ENCODE measurements at regions not wholly inside any gene's neighbourhood (a gene's known extent, or its start where the extent isn't known, plus 50 kb on each side); places are given as distances from the start of the nearest gene placed in this dataset.

DNA sequence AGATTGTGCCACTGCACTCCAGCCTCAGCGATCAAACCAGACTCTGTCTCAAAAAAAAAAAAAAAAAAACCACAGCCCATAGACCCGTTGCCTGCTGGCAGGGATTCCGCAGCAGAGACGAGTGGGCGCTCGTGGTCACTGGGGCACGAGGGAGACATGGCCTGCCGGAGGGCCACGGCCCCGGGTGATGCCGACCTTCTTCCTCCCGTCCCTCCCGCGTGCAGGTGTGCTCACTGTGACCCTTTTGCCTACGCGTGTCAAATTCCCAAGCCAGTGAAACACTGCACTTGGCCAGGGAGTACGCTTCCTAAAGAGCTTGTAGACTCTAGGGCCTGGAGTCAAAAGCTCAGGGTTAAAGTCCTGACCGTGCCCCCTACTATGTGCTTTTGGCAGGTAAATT, 397.6 kb upstream of the MYT1L start:
- TF ChIP-seq, protein P1, sequence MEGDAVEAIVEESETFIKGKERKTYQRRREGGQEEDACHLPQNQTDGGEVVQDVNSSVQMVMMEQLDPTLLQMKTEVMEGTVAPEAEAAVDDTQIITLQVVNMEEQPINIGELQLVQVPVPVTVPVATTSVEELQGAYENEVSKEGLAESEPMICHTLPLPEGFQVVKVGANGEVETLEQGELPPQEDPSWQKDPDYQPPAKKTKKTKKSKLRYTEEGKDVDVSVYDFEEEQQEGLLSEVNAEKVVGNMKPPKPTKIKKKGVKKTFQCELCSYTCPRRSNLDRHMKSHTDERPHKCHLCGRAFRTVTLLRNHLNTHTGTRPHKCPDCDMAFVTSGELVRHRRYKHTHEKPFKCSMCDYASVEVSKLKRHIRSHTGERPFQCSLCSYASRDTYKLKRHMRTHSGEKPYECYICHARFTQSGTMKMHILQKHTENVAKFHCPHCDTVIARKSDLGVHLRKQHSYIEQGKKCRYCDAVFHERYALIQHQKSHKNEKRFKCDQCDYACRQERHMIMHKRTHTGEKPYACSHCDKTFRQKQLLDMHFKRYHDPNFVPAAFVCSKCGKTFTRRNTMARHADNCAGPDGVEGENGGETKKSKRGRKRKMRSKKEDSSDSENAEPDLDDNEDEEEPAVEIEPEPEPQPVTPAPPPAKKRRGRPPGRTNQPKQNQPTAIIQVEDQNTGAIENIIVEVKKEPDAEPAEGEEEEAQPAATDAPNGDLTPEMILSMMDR (IDR thresholded peaks at IDR 0.05 in 8 of 11, conservative IDR thresholded peaks at IDR 0.05 in 3 of 11): no peak
- no peak for TF ChIP-seq POLR2A (IDR thresholded peaks at IDR 0.05)
- TF ChIP-seq POLR2AphosphoS5 (IDR thresholded peaks at IDR 0.05): no peak

Data from spleen (tissue), 7 donors.